H9 (cell line): ENCODE measurements at regions not wholly inside any gene's neighbourhood (a gene's known extent, or its start where the extent isn't known, plus 50 kb on each side); places are given as distances from the start of the nearest gene placed in this dataset.
A peak's percentile ranks its signal among the peaks of the same experiment; 100 is the strongest.

Source experiments
- DNase-seq: peaks from one replicate; pipeline ENCODE4 v3.0.0-alpha.2; 2017
- H2AFZ ChIP-seq: one replicate; pipeline ENCODE4 v1.6.1; 2013; ENCODE audit warnings: mild to moderate bottlenecking, low read length, control low read depth, moderate library complexity
- H2AK5ac ChIP-seq: 2 replicates; pipeline ENCODE4 v1.6.1; 2013; ENCODE audit warnings: low read length, control low read depth, mixed read lengths; ENCODE audit not compliant: insufficient read length
- H2BK120ac ChIP-seq: one replicate; pipeline ENCODE4 v1.6.1; 2013; ENCODE audit warnings: low read depth, mild to moderate bottlenecking, low read length, control low read depth, inconsistent platforms; ENCODE audit not compliant: poor library complexity, severe bottlenecking
- H2BK12ac ChIP-seq: 2 replicates; pipeline ENCODE4 v1.6.1; 2013; ENCODE audit warnings: low read length, control low read depth, mixed read lengths, low read depth; ENCODE audit not compliant: insufficient read length
- H2BK15ac ChIP-seq: 2 replicates; pipeline ENCODE4 v1.6.1; 2013; ENCODE audit warnings: low read depth, low read length, control low read depth
- H2BK20ac ChIP-seq: one replicate; pipeline ENCODE4 v1.6.1; 2013; ENCODE audit warnings: low read depth, mild to moderate bottlenecking, low read length, control low read depth, inconsistent platforms; ENCODE audit not compliant: poor library complexity, severe bottlenecking
- H2BK5ac ChIP-seq: 2 replicates; pipeline ENCODE4 v1.6.1; 2013; ENCODE audit warnings: low read length, control low read depth, mixed read lengths; ENCODE audit not compliant: insufficient read length
- H3K14ac ChIP-seq: 2 replicates; pipeline ENCODE4 v1.6.1; 2013; ENCODE audit warnings: low read length, control low read depth; ENCODE audit not compliant: insufficient read depth
- H3K18ac ChIP-seq: 2 replicates; pipeline ENCODE4 v1.6.1; 2013; ENCODE audit warnings: low read depth, mild to moderate bottlenecking, mixed read lengths, low read length, control low read depth; ENCODE audit not compliant: insufficient read length
- H3K23ac ChIP-seq: 2 replicates; pipeline ENCODE4 v1.6.1; 2013; ENCODE audit warnings: low read length, control low read depth, mixed read lengths, low read depth; ENCODE audit not compliant: insufficient read length
- H3K23me2 ChIP-seq: 2 replicates; pipeline ENCODE4 v1.6.1; 2013; ENCODE audit warnings: low read depth, mild to moderate bottlenecking, mixed read lengths, low read length, control low read depth; ENCODE audit not compliant: insufficient read length, poor library complexity, severe bottlenecking
- H3K27ac ChIP-seq: 2 replicates; pipeline ENCODE4 v1.5.1; 2013; ENCODE audit warnings: low read length, control low read depth, mixed read lengths, low read depth; ENCODE audit not compliant: insufficient read length
- H3K27me3 ChIP-seq: 2 replicates; pipeline ENCODE4 v1.6.1; 2013; ENCODE audit warnings: low read length, control low read depth, inconsistent platforms; ENCODE audit not compliant: insufficient read depth
- H3K4ac ChIP-seq: 2 replicates; pipeline ENCODE4 v1.6.1; 2013; ENCODE audit warnings: low read depth, mild to moderate bottlenecking, control low read depth, inconsistent platforms, low read length, moderate library complexity
- H3K4me1 ChIP-seq: 2 replicates; pipeline ENCODE4 v1.6.1; 2013; ENCODE audit warnings: low read length, control low read depth, inconsistent platforms; ENCODE audit not compliant: insufficient read depth
- H3K4me2 ChIP-seq: 2 replicates; pipeline ENCODE4 v1.6.1; 2013; ENCODE audit warnings: low read length, control low read depth, mixed read lengths; ENCODE audit not compliant: insufficient read length, insufficient read depth
- H3K56ac ChIP-seq: 2 replicates; pipeline ENCODE4 v1.6.1; 2013; ENCODE audit warnings: low read depth, mild to moderate bottlenecking, mixed read lengths, low read length, control low read depth; ENCODE audit not compliant: insufficient read length
- H3K79me1 ChIP-seq: 2 replicates; pipeline ENCODE4 v1.6.1; 2013; ENCODE audit warnings: low read depth, mild to moderate bottlenecking, moderate library complexity, low read length, control low read depth, inconsistent platforms; ENCODE audit not compliant: insufficient read depth, poor library complexity, severe bottlenecking
- H3K79me2 ChIP-seq: 2 replicates; pipeline ENCODE4 v1.6.1; 2013; ENCODE audit warnings: low read length, control low read depth, inconsistent platforms; ENCODE audit not compliant: insufficient read depth
- H3K9ac ChIP-seq: 2 replicates; pipeline ENCODE4 v1.6.1; 2013; ENCODE audit warnings: low read length, control low read depth, mixed read lengths; ENCODE audit not compliant: insufficient read length; ENCODE audit errors: extremely low read depth
- H3K9me3 ChIP-seq: one replicate; pipeline ENCODE4 v1.6.1; 2013; ENCODE audit warnings: low read depth, low read length, inconsistent platforms; ENCODE audit not compliant: control insufficient read depth
- H3T11ph ChIP-seq: one replicate; pipeline ENCODE4 v1.6.1; 2013; ENCODE audit warnings: mild to moderate bottlenecking, low read length, control low read depth, inconsistent platforms
- H4K20me1 ChIP-seq: one replicate; pipeline ENCODE4 v1.6.1; 2013; ENCODE audit not compliant: control insufficient read depth, insufficient read length, insufficient read depth
- H4K5ac ChIP-seq: 2 replicates; pipeline ENCODE4 v1.6.1; 2013; ENCODE audit warnings: low read depth, mild to moderate bottlenecking, mixed read lengths, low read length, control low read depth; ENCODE audit not compliant: insufficient read length
- H4K8ac ChIP-seq: replicated peaks from 2 replicates; pipeline ENCODE4 v1.6.1; 2013; ENCODE audit warnings: low read length, control low read depth, mixed read lengths, low read depth; ENCODE audit not compliant: insufficient read length
- H4K91ac ChIP-seq: 2 replicates; pipeline ENCODE4 v1.6.1; 2013; ENCODE audit warnings: low read depth, mild to moderate bottlenecking, moderate library complexity, mixed read lengths, low read length, control low read depth; ENCODE audit not compliant: insufficient read length
- H3K27ac Mint-ChIP-seq, 3 experiments: 2 replicates in 2 of 3; 3 replicates in 1 of 3; pipeline ENCODE4 v1.8.0; 2020 to 2021; ENCODE audit warnings: mixed read lengths in 3 of 3, mild to moderate bottlenecking in 1 of 3, moderate library complexity in 1 of 3
- H3K27me3 Mint-ChIP-seq: 2 replicates; pipeline ENCODE4 v1.8.0; 2021; ENCODE audit warnings: low read depth, mild to moderate bottlenecking, moderate library complexity, mixed read lengths
- H3K36me3 Mint-ChIP-seq, 3 experiments: 2 replicates in 2 of 3; 3 replicates in 1 of 3; pipeline ENCODE4 v1.8.0; 2020 to 2021; ENCODE audit warnings: low read depth in 3 of 3, mixed read lengths in 3 of 3; ENCODE audit not compliant: insufficient read depth in 1 of 3
- H3K4me1 Mint-ChIP-seq, 2 experiments: 2 replicates each; pipeline ENCODE4 v1.8.0; 2020; ENCODE audit warnings: mixed read lengths in 2 of 2
- H3K4me3 Mint-ChIP-seq, 2 experiments: 2 replicates in 1 of 2; 3 replicates in 1 of 2; pipeline ENCODE4 v1.8.0; 2020 to 2021; ENCODE audit warnings: mild to moderate bottlenecking in 2 of 2, mixed read lengths in 2 of 2, moderate library complexity in 1 of 2
- H3K9me3 Mint-ChIP-seq, 2 experiments: 2 replicates in 1 of 2; 3 replicates in 1 of 2; pipeline ENCODE4 v1.8.0; 2020; ENCODE audit warnings: mild to moderate bottlenecking in 2 of 2, mixed read lengths in 2 of 2, moderate library complexity in 1 of 2
- CTCF ChIP-seq: fragments of 200-600 bp; sonication (generic); conservative IDR thresholded peaks from 3 replicates; pipeline ENCODE4 v1.8.0; 2021; ENCODE audit warnings: antibody characterized with exemption, mild to moderate bottlenecking
- WGBS: extraction: QIAGEN DNeasy Blood & Tissue Kit; methylation state at CpG from one replicate; pipeline ENCODE4 v1.1.7; 2013; ENCODE audit warnings: missing lambda C conversion rate, low lambda C conversion rate, mixed read lengths; ENCODE audit not compliant: insufficient read length; ENCODE audit errors: extremely low coverage; 5-methylcytosine and 5-hydroxymethylcytosine counted together

GRCh38 chr7:156003220-156004162, 191.2 kb upstream of the SHH start:
- Histone ChIP-seq H4K5ac (no peak overlapping the region), H2AK5ac (no peak overlapping the region), H4K91ac (no peak overlapping the region), H2BK5ac (no peak overlapping the region), H3K56ac (no peak overlapping the region), H3K79me2 (no peaks in the 10 kb centered on the region), H3K79me1 (no peaks in the 10 kb centered on the region), H3T11ph (no peak overlapping the region), H2BK12ac (no peak overlapping the region), H4K8ac (no peak overlapping the region), H2BK15ac (no peak overlapping the region), H3K27ac (no peak overlapping the region), H3K9ac (no peak overlapping the region), H3K4me2 (no peak overlapping the region), H3K9me3 (no peaks in the 10 kb centered on the region), H2BK120ac (no peak overlapping the region), H3K4me1 (no peaks in the 10 kb centered on the region), H4K20me1 (no peaks in the 10 kb centered on the region), H3K23me2 (no peaks in the 10 kb centered on the region), H3K23ac (no peak overlapping the region), H3K18ac (no peak overlapping the region), H3K27me3 (no peaks in the 10 kb centered on the region), H3K14ac (no peak overlapping the region), H2BK20ac (no peak overlapping the region), H3K4ac (no peak overlapping the region), H2AFZ (no peak overlapping the region)
- WGBS, result no CpG with 5 or more reads among the region's 22 CpGs
- Mint-ChIP-seq H3K27me3 (peaks cover 3% of the 10 kb centered on the region; the same call in 1 of the 2 replicates), H3K36me3 (no peaks in the 10 kb centered on the region), H3K27ac (no peak overlapping the region), H3K9me3 (no peaks in the 10 kb centered on the region; a peak in 1 of 5 replicates), H3K4me1 (no peaks in the 10 kb centered on the region), H3K4me3 (no peak overlapping the region)
- DNase-seq, result peak; percentile 20
- no peak for TF ChIP-seq CTCF
